PFSK-1 (cell line): ENCODE measurements at regions not wholly inside any gene's neighbourhood (a gene's known extent, or its start where the extent isn't known, plus 50 kb on each side); places are given as distances from the start of the nearest gene placed in this dataset.

ENCODE experiments used
- FOXP2 ChIP-seq: optimal IDR thresholded peaks from 2 replicates; pipeline ENCODE3; 2011; ENCODE audit warnings: borderline replicate concordance, control low read depth, inconsistent platforms; ENCODE audit not compliant: insufficient read depth; ENCODE audit errors: extremely low read length, extremely low read depth
- POLR2AphosphoS5 ChIP-seq: IDR thresholded peaks from 2 replicates; pipeline ENCODE4 v1.6.1; 2012; ENCODE audit warnings: low read depth, mild to moderate bottlenecking, control low read depth, low read length, moderate library complexity
- SIN3A ChIP-seq: IDR thresholded peaks from 2 replicates; pipeline ENCODE4 v1.6.1; 2012; ENCODE audit warnings: mild to moderate bottlenecking, low read length, moderate library complexity, borderline replicate concordance; ENCODE audit not compliant: insufficient read depth
- TAF1 ChIP-seq: IDR thresholded peaks from 2 replicates; pipeline ENCODE4 v1.6.1; 2012; ENCODE audit warnings: low read length, control low read depth, borderline replicate concordance; ENCODE audit not compliant: insufficient read depth
- TF ChIP-seq, protein P1 (sequence below), 2 experiments: IDR thresholded peaks; 2 replicates each; pipeline versions ENCODE4 v1.6.1 to v1.8.0; 2011 to 2012; ENCODE audit warnings: low read depth in 2 of 2, low read length in 2 of 2, control low read depth in 1 of 2, inconsistent platforms in 1 of 2, mild to moderate bottlenecking in 1 of 2, moderate library complexity in 1 of 2; ENCODE audit not compliant: insufficient read depth in 1 of 2

DNA sequence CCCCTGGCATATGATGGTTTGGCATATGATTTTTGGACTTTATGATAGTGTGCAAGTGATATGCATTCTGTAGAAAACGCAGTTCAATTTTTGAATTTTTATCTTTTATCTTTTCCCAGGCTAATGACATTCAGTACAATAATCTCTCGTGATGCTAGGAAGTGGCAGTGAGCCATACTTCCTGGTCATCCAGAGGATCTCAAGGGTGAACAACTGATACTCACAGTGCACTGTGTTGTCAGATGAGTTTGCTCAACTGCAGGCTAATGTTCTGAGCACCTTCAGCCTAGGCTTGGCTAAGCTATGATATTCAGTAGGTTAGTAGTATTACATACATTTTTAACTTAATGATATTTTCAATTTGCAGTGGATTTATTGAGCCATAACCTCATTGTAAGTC is 405.3 kb downstream of the PCDH7 start:
- TF ChIP-seq FOXP2 (no peak), POLR2AphosphoS5 (no peak), TAF1 (no peak), SIN3A (no peak)
- TF ChIP-seq, protein P1, sequence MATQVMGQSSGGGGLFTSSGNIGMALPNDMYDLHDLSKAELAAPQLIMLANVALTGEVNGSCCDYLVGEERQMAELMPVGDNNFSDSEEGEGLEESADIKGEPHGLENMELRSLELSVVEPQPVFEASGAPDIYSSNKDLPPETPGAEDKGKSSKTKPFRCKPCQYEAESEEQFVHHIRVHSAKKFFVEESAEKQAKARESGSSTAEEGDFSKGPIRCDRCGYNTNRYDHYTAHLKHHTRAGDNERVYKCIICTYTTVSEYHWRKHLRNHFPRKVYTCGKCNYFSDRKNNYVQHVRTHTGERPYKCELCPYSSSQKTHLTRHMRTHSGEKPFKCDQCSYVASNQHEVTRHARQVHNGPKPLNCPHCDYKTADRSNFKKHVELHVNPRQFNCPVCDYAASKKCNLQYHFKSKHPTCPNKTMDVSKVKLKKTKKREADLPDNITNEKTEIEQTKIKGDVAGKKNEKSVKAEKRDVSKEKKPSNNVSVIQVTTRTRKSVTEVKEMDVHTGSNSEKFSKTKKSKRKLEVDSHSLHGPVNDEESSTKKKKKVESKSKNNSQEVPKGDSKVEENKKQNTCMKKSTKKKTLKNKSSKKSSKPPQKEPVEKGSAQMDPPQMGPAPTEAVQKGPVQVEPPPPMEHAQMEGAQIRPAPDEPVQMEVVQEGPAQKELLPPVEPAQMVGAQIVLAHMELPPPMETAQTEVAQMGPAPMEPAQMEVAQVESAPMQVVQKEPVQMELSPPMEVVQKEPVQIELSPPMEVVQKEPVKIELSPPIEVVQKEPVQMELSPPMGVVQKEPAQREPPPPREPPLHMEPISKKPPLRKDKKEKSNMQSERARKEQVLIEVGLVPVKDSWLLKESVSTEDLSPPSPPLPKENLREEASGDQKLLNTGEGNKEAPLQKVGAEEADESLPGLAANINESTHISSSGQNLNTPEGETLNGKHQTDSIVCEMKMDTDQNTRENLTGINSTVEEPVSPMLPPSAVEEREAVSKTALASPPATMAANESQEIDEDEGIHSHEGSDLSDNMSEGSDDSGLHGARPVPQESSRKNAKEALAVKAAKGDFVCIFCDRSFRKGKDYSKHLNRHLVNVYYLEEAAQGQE (IDR thresholded peaks at IDR 0.05; ENCODE audit: insufficient read depth in 1 of 2, low read depth in 2 of 2, low read length in 2 of 2) = no peak

DNA sequence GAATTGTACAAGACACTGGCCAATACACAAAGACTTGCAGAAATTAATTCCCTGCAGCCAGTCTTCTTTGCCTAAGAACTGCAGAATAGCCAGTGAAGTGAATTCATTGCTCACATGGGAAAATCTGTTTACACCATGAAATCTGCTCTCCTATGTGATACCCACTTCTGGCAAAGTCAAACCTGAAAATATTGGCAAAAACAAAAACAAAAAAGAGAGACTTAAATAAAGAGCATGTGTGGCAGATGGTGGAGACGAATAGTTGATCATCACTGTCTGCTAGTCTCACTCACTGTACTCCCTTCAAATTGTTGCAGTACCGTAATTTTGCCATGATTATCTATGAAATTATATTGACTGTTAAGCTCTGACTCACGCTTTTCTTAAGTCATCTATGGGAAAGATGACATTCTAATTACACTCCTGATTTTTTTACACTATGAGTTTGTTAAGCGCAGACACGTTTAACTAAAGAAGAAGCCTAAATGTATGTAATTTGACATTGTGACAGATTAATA is 406.8 kb downstream of the PCDH7 start:
- TF ChIP-seq POLR2AphosphoS5 (no peak), SIN3A (no peak), TAF1 (no peak), FOXP2 (no peak)
- TF ChIP-seq, protein P1 (IDR thresholded peaks at IDR 0.05; ENCODE audit: insufficient read depth in 1 of 2, low read depth in 2 of 2, low read length in 2 of 2) = no peak

DNA sequence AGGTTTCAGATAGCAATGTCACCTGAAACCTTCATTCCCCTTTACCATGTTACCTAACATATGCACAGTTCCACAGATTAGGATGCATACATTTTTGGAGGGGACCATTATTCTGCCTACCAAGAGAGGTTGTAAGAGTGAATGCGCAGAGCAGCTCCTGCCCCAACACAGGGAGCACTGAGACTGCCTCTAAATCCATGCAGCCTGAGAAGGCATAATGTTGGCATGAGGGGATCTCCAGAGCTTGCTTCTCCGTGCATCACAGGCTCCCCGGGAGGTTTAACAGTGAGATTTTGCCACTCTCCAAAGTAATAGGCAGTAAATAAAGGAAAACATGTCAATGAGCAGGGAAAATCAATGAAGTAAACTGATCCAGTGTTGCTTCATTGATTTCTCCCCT is 410.8 kb downstream of the PCDH7 start:
- TF ChIP-seq FOXP2 = no peak
- no peak for TF ChIP-seq POLR2AphosphoS5
- no peak for TF ChIP-seq TAF1
- TF ChIP-seq, protein P1 (IDR thresholded peaks at IDR 0.05; ENCODE audit: insufficient read depth in 1 of 2, low read depth in 2 of 2, low read length in 2 of 2) = no peak
- TF ChIP-seq SIN3A = no peak

DNA sequence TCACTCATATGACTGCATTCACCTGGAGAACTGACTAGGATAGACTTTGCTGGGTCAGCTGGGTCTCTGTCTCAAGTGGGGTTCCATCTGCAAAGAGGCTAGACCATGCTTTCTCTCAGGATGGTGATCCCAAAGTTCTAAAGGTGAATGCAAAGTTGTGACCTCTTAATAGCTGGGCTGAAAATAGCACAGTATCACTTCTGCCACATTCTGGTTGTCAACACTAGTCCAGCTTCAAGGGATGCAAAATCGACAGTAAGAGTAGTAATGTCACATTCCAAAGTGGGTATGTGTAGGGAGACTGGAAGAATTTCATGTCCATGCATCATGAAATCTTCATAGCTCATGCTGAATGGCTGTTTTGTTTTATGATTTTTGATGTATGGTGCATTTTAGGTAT is 414.6 kb downstream of the PCDH7 start:
- TF ChIP-seq FOXP2 (no peak), POLR2AphosphoS5 (no peak), TAF1 (no peak), SIN3A (no peak)
- TF ChIP-seq, protein P1 (IDR thresholded peaks at IDR 0.05; ENCODE audit: insufficient read depth in 1 of 2, low read depth in 2 of 2, low read length in 2 of 2) = no peak

DNA sequence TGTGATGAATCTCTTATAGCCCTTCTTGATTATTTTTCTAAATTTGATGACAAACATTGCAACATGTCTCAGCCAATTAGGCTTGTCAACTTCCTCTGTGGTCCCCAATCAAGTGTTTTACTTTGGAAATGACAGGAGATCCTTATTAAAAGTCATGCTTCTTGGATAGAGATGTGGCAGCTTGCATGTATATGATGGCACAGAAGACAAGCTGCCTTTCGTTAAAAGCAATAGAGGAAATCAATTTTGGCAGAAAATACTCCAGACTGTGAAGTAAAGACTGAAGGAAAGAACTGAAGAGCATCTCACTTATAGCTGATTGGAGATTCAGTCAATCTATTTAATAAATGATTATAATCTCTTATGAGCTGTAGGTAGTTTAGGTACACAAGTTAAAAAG is 419.6 kb downstream of the PCDH7 start:
- TF ChIP-seq, protein P1 (IDR thresholded peaks at IDR 0.05; ENCODE audit: insufficient read depth in 1 of 2, low read depth in 2 of 2, low read length in 2 of 2) = no peak
- TF ChIP-seq POLR2AphosphoS5 (no peak), TAF1 (no peak), SIN3A (no peak)
